Effector memory CD4-positive, alpha-beta T cell (primary cell): ENCODE measurements at regions not wholly inside any gene's neighbourhood (a gene's known extent, or its start where the extent isn't known, plus 50 kb on each side); places are given as distances from the start of the nearest gene placed in this dataset.

Experiments used
- DNase-seq, 3 donors: peaks; one replicate each; pipeline ENCODE4 v3.0.0-alpha.2; 2020
- H3K27ac ChIP-seq: 2 replicates; pipeline ENCODE4 v1.7.0; 2013; ENCODE audit warnings: mild to moderate bottlenecking, low read length, moderate library complexity; ENCODE audit not compliant: insufficient read depth, poor library complexity, severe bottlenecking
- H3K27me3 ChIP-seq: replicated peaks from 2 replicates; pipeline ENCODE4 v1.7.0; 2013; ENCODE audit warnings: mild to moderate bottlenecking, low read length; ENCODE audit not compliant: insufficient read depth, control insufficient read depth, poor library complexity, severe bottlenecking
- H3K36me3 ChIP-seq: 2 replicates; pipeline ENCODE4 v1.7.0; 2013; ENCODE audit warnings: mild to moderate bottlenecking, low read length, moderate library complexity; ENCODE audit not compliant: control insufficient read depth, insufficient read depth
- H3K4me1 ChIP-seq: 2 replicates; pipeline ENCODE4 v1.7.0; 2013; ENCODE audit warnings: low read length, mild to moderate bottlenecking; ENCODE audit not compliant: control insufficient read depth, insufficient read depth, poor library complexity, severe bottlenecking
- H3K4me3 ChIP-seq: 2 replicates; pipeline ENCODE4 v1.7.0; 2013; ENCODE audit warnings: low read length, low read depth, mild to moderate bottlenecking; ENCODE audit not compliant: insufficient read depth, poor library complexity, severe bottlenecking
- H3K9me3 ChIP-seq: 2 replicates; pipeline ENCODE4 v1.7.0; 2013; ENCODE audit warnings: mild to moderate bottlenecking, low read length, moderate library complexity; ENCODE audit not compliant: control insufficient read depth

DNA sequence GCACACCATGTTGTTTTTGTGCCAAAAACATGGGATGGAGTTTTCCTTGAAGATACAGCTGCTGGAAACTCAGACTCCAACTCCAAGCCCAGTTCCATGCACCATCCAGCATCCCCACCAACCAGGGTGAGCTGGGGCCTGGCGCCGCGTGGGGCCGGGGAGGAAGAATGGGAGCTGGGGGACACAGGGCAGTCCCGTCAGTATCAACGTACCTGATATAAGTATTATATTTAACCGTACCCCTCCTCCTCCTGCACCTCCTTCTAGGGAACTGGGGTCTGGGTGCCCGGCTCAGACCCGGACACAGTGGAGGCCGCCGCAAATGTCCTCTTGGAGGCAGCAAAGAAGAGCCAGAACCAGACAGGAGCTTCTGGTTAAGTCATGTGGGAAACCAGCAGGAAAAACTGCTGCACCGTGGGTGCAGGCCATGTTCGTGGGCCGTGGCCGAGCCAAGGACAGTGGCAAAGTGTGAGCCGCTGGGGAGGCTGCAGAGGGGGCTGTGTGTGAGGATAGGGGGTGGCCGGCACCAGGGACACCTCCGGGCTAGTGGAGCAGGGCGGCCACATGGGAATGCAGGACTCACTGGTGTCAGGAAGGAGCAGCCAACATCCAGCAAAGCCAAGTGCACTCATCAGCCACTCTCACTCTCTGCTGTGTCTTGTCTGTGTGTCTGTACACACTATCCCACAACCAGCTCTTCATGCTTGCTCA lies 112.6 kb downstream of the TMEM18 start:
- no peak overlapping the region for H3K4me3 ChIP-seq
- DNase-seq, result no peak
- H3K27me3 ChIP-seq, result no peaks in the 10 kb centered on the region
- H3K36me3 ChIP-seq, result no peaks in the 10 kb centered on the region
- H3K27ac ChIP-seq, result no peak overlapping the region
- no peaks in the 10 kb centered on the region for H3K4me1 ChIP-seq
- H3K9me3 ChIP-seq, result no peaks in the 10 kb centered on the region

DNA sequence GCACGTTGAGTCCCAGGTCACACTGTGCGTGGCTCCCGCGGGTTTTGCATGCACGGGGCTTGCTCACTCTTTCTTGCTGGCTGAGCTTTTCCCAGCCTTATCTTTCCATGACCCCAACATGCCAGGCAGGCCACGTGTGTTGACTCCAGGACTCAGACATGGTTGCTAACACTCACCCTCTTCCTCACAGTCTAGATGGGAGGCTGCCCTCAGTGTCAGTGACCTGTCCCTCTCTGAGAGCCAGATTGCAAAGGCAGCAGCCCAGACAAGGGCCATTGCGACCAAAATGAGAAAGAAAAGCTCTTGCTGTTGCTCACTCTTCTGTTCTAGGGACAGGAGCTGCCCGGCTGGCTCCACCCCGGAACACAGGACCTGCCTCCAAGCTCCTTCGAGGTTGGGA lies 113.7 kb downstream of the TMEM18 start:
- no peak overlapping the region for H3K4me3 ChIP-seq
- DNase-seq, result no peak
- H3K36me3 ChIP-seq, result no peaks in the 10 kb centered on the region
- H3K4me1 ChIP-seq, result no peaks in the 10 kb centered on the region
- H3K27me3 ChIP-seq, result no peaks in the 10 kb centered on the region
- H3K27ac ChIP-seq, result no peak overlapping the region
- no peaks in the 10 kb centered on the region for H3K9me3 ChIP-seq

DNA sequence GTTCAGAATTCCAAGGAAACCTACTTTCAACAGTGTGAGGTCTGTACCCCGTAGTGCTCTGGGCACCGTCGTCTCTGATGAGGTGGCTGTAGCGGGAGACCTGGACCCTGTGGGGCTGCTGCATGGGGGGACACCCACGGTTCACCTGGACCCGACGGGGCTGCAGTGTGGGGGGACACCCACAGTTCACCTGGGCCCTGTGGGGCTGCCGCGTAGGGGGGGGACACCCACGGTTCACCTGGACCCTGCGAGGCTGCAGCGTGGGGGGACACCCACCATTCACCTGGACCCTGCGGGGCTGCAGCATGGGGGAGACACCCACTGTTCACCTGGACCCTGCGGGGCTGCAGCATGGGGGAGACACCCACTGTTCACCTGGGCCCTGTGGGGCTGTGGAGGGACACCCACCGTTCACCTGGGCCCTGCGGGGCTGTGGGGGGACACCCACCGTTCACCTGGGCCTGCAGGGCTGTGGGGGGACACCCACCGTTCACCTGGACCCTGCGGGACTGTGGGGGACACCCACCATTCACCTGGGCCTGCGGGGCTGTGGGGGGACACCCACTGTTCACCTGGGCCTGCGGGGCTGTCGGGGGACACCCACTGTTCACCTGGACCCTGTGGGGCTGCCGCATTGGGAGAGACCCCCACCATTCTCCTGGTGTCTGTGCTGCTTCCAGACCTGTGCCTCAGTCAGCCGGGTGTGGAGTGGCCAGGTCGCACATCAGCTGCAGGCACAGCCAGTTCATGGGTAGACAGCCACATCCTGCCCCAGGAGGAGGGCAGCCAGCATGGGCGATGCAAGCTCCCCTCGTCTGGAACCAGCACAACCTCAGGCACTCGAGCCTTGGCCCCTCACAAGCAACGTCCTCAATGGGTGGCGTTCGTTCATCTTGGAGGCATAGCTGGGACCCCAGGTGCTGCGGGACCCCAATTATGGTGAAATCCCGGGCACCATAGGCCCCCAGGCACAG lies 114.5 kb downstream of the TMEM18 start:
- no peak overlapping the region for H3K4me3 ChIP-seq
- H3K27ac ChIP-seq, result no peak overlapping the region
- no peaks in the 10 kb centered on the region for H3K4me1 ChIP-seq
- no peaks in the 10 kb centered on the region for H3K36me3 ChIP-seq
- H3K9me3 ChIP-seq, result no peaks in the 10 kb centered on the region
- H3K27me3 ChIP-seq, result no peaks in the 10 kb centered on the region
- no peak for DNase-seq

DNA sequence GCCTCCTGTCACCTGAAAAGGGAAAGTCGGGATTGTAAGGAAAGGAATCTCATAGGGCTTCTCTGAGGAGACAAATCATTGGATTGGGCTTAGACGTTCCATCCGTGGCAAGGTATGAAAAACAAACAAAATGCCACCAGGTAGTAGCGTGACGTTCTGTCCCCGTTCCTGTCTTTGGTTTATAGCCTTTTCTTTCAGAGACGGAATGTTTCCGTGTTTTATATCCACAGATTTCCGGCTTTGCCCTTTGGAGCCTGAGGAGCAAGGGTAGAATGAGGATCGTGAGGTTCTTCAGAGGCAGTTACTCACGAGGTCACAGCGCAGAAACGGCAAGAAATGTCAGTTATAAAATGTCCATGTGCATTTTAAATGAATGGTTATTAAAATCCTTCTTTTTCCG lies 118.3 kb downstream of the TMEM18 start:
- H3K4me1 ChIP-seq, result no peaks in the 10 kb centered on the region
- no peak for DNase-seq
- H3K27ac ChIP-seq, result no peak overlapping the region
- H3K4me3 ChIP-seq, result no peak overlapping the region
- no peaks in the 10 kb centered on the region for H3K27me3 ChIP-seq
- H3K36me3 ChIP-seq, result no peaks in the 10 kb centered on the region
- no peaks in the 10 kb centered on the region for H3K9me3 ChIP-seq

DNA sequence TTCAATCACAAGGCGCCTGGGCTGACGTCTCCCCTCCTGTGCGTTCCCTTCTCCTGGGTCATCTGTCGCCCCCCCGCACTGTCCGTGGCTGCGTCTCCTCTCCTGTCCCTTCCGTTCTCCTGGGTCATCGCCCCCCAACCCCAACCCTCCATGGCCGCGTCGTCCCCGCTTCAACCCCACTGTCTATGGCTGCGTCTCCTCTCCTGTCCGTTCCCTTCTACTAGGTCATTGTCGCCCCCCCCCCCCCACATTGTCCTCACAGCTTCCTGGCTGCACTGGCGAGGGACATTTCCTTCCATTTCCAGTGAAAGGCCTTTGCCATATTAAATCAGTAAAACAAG lies 118.9 kb downstream of the TMEM18 start:
- no peak overlapping the region for H3K27ac ChIP-seq
- no peaks in the 10 kb centered on the region for H3K36me3 ChIP-seq
- H3K4me3 ChIP-seq, result no peak overlapping the region
- DNase-seq, result no peak
- no peaks in the 10 kb centered on the region for H3K4me1 ChIP-seq
- H3K27me3 ChIP-seq, result no peaks in the 10 kb centered on the region
- no peaks in the 10 kb centered on the region for H3K9me3 ChIP-seq

DNA sequence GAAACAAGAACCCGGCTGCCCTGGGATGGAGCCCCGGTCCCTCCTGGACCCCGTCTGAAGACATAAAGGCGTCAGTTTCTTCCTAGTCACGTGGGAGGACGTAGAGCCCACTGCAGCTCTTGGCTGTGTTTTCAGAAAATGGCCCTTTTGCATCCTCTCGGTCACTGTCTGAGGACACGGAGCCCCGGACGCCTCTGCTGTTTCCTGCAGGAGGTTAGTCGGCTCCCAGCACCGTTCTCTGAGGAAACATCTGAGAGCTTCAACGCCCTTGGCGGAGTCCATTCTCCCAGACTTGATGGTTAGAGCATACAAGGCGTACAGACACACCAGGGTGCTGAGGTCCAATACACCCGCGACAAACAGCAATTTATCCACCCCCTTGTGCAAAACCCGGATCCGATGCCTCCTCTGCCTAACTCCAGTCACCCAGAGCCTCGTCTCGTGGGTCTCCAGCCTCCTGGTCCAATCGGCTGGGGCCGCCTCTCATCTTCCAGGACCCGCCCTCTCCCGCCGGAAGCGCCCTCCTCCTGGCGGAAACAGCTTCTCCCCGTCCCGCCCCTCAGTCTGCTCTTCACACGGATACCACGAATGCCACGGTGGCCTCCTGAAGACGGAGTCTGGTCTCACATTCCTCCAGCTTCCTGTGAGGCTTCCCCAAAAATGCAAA lies 119.4 kb downstream of the TMEM18 start:
- Histone ChIP-seq H3K9me3 (no peaks in the 10 kb centered on the region), H3K27ac (no peak overlapping the region), H3K27me3 (no peaks in the 10 kb centered on the region), H3K4me1 (no peaks in the 10 kb centered on the region), H3K36me3 (no peaks in the 10 kb centered on the region), H3K4me3 (no peak overlapping the region)
- no peak for DNase-seq

DNA sequence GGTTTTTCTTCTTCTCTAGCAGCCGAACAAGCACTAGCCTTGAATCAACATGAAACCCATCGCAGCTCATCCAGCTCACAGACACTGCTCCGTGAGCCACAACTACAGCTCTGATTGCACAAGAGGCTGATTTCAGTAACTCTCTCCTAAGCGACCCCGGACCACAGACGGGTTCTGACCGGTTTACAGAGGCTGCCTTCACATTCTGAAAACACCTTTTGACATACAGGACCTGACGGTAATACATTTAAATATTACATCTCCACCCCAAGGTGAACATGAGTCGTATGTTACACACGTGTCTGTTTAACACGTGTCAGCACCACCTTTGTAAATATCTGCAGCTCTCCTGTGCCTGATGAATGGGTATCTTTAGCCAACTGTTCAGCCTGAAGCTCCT lies 120.7 kb downstream of the TMEM18 start:
- no peak overlapping the region for H3K27ac ChIP-seq

DNA sequence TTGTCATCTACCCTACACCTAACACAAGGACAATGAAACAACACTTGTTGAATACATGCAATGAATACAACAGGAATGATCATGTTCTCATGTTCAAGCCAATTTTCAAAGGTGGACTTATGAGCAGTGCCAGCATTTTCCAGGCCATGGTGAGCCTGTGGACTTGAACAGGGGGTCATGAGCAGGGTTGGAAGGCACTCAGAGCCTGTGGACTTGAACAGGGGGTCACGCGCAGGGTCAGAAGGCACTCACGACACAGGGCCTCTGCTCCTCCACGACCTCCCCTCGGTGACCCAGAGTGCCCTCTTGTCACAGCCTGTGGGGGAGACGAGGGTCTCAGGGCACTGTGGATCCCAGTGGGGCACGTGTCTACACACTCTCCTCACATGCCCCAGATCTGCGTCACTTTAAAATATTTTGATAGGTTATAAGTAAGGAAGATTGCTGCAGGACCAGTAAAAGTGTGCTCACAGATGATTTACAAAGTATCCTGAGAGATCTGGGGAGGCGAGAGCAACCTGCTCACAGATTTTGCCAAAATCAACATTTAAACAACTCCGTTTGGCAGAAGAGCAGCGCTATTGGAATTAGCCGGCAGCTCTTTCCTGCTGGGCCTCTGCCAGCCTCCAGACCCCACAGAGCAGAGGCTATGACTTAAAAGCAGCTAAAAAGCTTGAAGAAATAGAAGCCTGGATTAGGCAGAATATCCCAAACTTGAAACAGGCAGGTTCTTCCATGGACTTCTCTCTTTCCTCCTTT lies 121.9 kb downstream of the TMEM18 start:
- H3K4me3 ChIP-seq, result no peak overlapping the region
- H3K36me3 ChIP-seq, result no peaks in the 10 kb centered on the region
- H3K27ac ChIP-seq, result no peak overlapping the region
- no peaks in the 10 kb centered on the region for H3K27me3 ChIP-seq
- H3K4me1 ChIP-seq, result no peaks in the 10 kb centered on the region
- DNase-seq, result no peak
- H3K9me3 ChIP-seq, result no peaks in the 10 kb centered on the region

More for the DNA sequence above, 120.7 kb downstream of the TMEM18 start:
- DNase-seq, result no peak
- Histone ChIP-seq H3K9me3 (no peaks in the 10 kb centered on the region), H3K4me3 (no peak overlapping the region), H3K36me3 (no peaks in the 10 kb centered on the region), H3K27me3 (no peaks in the 10 kb centered on the region), H3K4me1 (no peaks in the 10 kb centered on the region)

DNA sequence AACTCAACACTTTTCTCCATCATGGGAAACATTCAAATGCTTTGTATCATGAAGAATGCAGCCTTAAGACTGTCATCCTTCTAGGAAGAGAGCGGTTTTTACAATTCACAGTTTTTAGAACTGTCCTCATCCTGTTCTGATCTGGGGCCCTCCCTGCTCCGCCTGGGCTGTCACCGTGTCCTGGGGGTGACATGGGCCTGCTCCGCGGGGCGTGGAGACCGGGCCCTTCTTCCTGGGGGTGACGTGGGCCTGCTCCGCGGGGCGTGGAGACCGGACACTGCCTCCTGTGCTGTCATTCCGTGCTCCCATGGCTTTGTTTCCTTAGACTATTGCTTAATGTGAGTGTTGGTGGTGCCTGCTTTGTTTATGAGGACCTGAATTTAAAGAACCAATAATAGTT lies 122.8 kb downstream of the TMEM18 start:
- Histone ChIP-seq H3K27ac (no peak overlapping the region), H3K4me3 (no peak overlapping the region), H3K36me3 (no peaks in the 10 kb centered on the region), H3K4me1 (no peaks in the 10 kb centered on the region), H3K9me3 (no peaks in the 10 kb centered on the region), H3K27me3 (no peaks in the 10 kb centered on the region)
- no peak for DNase-seq
